ENCODE measurements at regions not wholly inside any gene's neighbourhood (a gene's known extent, or its start where the extent isn't known, plus 50 kb on each side); places are given as distances from the start of the nearest gene placed in this dataset.
"Not testable (repeated sequence)": the region's sequence is repeated elsewhere in the genome, so short reads cannot be mapped to it uniquely, and the experiment has no call there.

GRCh38 chr3:144770915-144771351 lies 799.3 kb downstream of the DIPK2A start:
- peak in 1 of 2 experiments; percentile 36 for DNase-seq

DNA sequence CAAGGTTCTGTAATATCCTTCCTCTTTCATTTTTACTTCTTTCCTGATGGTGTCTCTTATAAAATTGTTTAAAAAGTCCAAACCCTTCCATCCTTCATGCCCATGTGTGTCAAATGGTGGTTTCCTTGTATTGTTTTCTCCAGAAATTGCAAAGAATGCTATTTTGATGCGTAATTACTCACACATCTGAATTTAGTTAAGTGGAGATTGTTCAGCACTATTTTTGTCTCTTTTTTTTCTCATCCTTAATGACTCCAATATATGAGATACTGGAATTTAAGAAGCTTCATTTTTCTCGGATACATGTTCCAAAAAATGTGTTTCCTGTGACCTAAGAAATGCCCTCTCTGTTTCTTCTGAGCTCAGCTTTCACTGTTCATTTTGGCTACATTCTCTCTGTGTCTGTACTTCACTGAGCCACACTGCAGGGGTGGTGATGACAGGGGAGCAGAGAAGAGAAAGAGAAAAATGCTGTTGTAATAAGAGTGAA lies 799.8 kb downstream of the DIPK2A start:
- no peak for DNase-seq

GRCh38 chr3:144772372-144772771 lies 800.7 kb downstream of the DIPK2A start:
- DNase-seq: no peak

- no peak for DNase-seq
Observed at GRCh38 chr3:144773350-144773749, 801.7 kb downstream of the DIPK2A start.

- no peak for DNase-seq
Observed at GRCh38 chr3:144774897-144775296, 803.3 kb downstream of the DIPK2A start.

DNA sequence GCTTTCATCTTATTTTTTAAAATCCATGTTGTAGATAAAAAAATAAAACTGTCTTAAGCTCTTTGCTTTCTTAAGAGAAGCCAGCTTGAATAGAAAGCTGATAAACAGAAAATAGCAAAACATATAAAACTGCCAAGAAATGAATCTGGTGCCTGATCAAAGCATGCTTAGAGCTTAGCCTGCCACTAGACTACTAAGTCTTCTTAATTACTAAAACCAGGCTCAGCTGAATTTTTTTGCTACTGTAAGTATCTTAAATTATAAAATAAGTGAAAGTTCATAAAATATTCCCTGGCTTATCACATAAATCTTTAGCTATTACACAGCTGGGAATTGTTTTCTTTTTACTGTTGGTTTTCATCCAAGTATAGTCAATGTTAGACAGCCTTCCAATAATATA lies 803.9 kb downstream of the DIPK2A start:
- DNase-seq: no peak

DNA sequence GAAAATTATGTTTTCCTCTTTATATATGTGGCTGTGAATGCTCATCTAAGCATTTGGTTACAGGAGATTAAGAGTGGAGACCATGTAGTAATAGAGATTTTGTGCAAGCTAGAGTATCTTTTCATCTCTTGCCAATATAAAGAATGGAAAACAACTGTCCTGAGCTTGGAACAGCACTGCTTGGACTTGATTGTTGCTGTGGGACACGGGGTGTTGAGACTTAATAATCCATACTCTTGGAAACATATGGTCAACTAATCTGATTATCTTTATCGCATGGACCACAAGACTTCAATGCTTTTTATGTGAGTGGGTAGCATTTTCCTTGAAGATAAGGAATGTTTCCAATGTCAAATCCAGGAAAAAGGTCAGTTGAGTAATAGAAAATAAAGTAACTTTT lies 806.3 kb downstream of the DIPK2A start:
- no peak for DNase-seq

- no peak for DNase-seq
Observed at GRCh38 chr3:144791034-144791433, 819.4 kb downstream of the DIPK2A start.

- no peak for DNase-seq
Observed at GRCh38 chr3:144801890-144802289, 830.3 kb downstream of the DIPK2A start.

- no peak for DNase-seq
Observed at GRCh38 chr3:144809380-144809779, 837.8 kb downstream of the DIPK2A start.

- no peak for DNase-seq
Observed at GRCh38 chr3:144810160-144810559, 838.5 kb downstream of the DIPK2A start.

GRCh38 chr3:144815655-144816054 lies 844.0 kb downstream of the DIPK2A start:
- DNase-seq: no peak

DNA sequence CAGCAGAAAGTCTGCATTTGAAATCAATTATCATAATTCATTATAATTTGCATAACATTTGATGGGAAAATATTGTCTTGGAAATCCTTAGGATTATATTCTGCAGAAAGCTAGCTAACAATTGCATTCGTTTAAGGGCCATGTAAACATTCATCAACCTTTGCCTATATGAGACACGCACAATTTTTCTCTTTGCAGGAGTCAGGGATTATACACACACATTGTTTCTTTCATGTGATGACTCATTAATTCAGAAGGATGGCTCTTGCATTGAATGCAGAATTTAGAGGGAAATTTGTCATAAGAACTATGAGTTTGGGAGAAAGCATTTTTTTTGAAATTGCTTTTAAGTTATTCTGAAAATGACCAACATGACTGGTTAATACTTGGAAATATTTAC lies 844.7 kb downstream of the DIPK2A start:
- DNase-seq: no peak

GRCh38 chr3:144818973-144819372 lies 847.4 kb downstream of the DIPK2A start:
- no peak for DNase-seq

DNA sequence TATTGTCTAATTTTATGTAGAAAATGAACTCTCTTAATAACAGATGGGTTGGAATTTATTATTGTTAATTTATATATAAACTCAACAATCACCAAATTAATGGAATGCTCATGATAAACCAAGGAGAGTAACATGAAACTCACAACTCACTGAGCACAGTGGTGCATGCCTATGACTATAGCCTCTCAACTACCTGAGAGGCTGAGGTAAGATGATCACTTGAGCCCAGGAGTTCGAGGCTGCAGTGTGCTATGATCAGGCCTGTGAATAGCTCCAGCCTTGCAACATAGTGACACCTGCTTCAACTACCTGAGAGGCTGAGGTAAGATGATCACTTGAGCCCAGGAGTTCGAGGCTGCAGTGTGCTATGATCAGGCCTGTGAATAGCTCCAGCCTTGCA lies 848.6 kb downstream of the DIPK2A start:
- not testable (repeated sequence) for DNase-seq

GRCh38 chr3:144820726-144821125 lies 849.1 kb downstream of the DIPK2A start:
- no peak for DNase-seq

GRCh38 chr3:144821583-144821982 lies 850.0 kb downstream of the DIPK2A start:
- DNase-seq: no peak

- no peak for DNase-seq
Observed at GRCh38 chr3:144822671-144823070, 851.0 kb downstream of the DIPK2A start.

GRCh38 chr3:144831955-144832716 lies 860.5 kb downstream of the DIPK2A start:
- no peak for DNase-seq

GRCh38 chr3:144839991-144840390 lies 868.4 kb downstream of the DIPK2A start:
- no peak for DNase-seq

DNA sequence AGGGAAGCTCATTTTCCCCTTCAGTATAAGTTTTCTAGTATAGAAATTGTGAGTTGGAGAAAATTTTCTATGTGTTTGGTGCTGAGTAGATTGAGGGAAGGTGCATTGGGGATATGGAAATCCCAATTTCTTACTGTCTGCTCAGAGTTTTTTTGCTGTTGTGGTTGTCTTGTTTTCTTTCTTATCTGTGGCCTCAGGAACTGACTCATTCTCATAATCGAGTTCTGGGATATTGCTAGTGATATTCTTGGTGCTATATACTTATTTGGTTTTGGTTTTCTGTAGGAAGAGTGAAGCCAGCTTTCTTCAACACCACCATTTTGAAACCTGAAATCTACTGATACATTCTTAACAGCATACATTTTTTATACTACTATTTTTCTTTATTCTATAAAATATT lies 869.2 kb downstream of the DIPK2A start:
- no peak for DNase-seq

GRCh38 chr3:144843099-144843498 lies 871.5 kb downstream of the DIPK2A start:
- DNase-seq: peak in 1 of 2 experiments; percentile 4

- no peak for DNase-seq
Observed at GRCh38 chr3:144852999-144853398, 881.4 kb downstream of the DIPK2A start.

DNA sequence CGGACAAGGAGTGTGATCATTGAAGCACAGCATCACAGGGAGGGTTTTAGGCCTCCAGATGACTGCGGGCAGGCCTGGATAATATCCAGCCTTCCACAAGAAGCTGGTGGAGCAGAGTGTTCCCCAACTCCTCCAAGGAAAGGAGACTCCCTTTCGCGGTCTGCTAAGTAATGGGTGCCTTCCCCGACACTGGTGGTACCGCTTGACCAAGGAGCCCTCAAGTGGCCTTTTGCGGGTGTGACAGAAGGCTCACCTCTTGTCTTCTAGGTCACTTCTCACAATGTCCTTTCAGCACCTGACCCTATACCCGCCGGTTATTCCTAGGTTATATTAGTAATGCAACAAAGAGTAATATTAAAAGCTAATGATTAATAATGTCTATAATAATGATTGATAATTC lies 882.4 kb downstream of the DIPK2A start:
- not testable (repeated sequence) for DNase-seq

DNA sequence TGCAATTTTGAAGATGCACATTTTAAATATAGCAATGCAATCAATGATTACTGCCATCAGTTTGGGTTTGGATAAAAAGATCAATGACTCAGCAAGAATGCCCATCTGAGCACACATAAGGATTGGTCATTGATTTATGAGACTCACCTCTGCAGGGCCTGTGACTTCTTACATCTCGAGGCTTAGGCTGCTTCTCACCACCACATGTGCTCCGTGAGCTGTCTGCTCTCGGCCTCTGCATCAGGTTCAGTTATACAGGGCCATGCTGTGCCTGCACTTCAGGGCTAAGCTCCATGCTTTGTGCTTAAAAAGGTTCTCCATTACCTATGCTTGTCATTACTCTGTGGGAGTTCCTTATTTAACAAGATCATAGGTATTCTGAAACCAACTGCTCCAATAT lies 887.5 kb downstream of the DIPK2A start:
- DNase-seq: no peak

Data from SHP77 (cell line).